Activated CD4-positive, alpha-beta T cell treated with anti-CD3 and anti-CD28 coated beads, Interleukin-2, Interleukin-4, amounts not matched to agents 100 ng/mL and 50 ng/mL, durations not matched to agents 16 hours and 8 hours (primary cell): ENCODE measurements at regions not wholly inside any gene's neighbourhood (a gene's known extent, or its start where the extent isn't known, plus 50 kb on each side); places are given as distances from the start of the nearest gene placed in this dataset.

Experiments
- DNase-seq: peaks from one replicate; pipeline ENCODE4 v3.0.0-alpha.2; 2020; ENCODE audit warnings: low spot score

DNA sequence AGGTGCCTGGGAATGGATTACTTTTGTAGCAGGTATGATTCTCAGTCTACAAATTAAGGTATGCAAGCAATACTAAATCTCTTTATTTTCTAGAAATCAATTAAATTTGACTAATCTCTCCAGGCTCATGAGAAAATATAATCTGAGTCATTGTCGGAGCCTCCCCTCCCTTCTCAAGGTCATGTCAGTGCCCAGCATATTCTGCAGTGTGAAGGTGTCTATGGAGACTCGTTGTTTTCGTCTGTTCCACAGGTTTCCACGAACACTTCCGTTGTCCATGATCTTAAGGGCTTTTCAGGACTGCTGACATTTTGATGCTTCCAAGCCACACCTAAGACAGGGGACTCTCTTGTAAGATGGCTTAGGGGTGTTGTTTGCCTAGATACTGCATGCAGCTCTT lies 56.6 kb upstream of the SCOC start:
- DNase-seq = no peak

DNA sequence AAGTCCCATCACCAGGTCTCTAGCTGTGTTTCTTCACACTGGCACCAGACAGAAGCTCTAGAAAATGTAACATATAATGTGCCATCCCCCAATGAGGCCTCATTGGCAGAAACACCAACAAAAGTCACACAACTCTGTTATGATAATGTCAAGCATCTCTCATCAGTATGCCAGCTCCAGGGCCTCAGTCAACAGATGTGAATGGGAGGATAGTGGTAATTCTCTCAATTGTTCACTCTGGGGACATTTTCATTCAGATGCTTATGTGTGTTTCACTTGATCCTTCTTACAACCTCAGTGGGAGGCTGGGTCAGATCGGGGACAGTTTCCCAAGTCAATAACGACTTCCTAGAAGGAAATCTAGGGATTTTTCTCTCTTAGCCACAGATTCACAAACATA lies 57.5 kb upstream of the SCOC start:
- DNase-seq = no peak

GRCh38 chr4:140315438-140315837 lies 58.0 kb upstream of the SCOC start:
- DNase-seq = no peak

GRCh38 chr4:140315019-140315418 lies 58.4 kb upstream of the SCOC start:
- DNase-seq = no peak

DNA sequence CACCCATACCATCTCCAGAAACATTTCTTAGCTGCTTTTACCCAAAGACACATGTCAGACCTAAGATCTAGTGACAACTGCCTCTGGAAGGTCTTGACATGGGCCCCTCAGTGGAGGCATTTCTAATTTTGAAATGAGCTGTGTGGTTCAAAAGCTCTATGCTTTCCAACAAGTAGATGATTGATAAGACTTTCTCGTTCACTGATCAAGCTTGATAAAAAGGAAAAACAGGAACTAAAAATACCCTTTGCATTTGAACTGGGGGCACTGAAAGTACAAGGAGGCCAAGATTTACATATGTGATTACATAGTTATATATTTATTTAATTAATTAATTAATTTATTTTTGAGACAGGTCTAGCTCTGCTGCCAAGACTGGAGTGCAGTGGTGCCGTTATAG lies 61.3 kb upstream of the SCOC start:
- DNase-seq = no peak

DNA sequence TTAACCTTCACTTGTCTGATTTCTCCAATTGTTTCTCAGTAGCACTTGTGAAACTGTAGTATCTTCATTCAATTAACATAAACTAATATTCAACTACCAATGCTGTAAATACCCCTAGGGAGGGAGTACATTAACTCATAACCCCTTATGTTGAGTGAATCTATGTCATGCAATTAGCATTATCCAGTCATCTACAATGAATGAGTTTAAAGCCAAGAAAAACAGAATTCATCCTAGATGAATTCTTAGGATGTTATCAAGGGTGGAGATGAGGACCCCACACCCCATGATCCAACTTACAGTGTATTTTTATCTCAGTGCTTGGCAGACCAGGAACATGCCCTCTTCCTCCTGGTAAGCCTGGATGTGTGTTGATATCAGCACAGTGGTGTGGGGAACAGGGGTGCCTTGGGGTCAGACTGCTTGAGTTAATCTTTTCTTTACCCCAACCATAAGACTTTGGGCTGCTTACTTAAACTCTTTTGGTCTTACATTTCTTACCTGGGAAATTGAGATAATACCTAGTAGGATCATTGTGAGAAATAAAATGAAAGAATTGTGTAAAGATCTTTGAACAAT lies 62.1 kb upstream of the SCOC start:
- no peak for DNase-seq

GRCh38 chr4:140309124-140309870 lies 64.1 kb upstream of the SCOC start:
- DNase-seq = no peak

- DNase-seq = no peak
These were observed 64.9 kb upstream of the SCOC start for GRCh38 chr4:140308366-140309123.

GRCh38 chr4:140305053-140305452 lies 68.4 kb upstream of the SCOC start:
- DNase-seq = no peak

DNA sequence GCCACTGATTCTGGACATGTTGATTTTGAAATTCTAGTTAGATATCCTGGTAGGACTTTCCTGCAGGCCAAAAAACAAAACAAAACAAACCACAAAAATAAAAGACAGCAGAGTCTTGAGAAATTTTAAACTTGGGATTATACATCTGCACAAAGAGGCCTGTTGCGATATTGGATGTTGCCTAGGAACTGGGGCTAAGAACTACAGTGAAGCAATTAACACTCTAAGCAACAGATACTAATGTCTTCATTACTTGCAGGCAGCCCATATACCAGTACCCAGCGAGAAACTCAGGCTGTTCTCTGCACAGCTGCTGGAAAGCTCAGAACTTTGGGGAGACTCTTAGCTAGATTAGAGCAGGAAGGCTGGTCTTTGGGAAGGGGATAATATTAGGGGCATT lies 69.1 kb upstream of the SCOC start:
- DNase-seq = no peak

GRCh38 chr4:140302151-140302859 lies 71.1 kb upstream of the SCOC start:
- DNase-seq = no peak

DNA sequence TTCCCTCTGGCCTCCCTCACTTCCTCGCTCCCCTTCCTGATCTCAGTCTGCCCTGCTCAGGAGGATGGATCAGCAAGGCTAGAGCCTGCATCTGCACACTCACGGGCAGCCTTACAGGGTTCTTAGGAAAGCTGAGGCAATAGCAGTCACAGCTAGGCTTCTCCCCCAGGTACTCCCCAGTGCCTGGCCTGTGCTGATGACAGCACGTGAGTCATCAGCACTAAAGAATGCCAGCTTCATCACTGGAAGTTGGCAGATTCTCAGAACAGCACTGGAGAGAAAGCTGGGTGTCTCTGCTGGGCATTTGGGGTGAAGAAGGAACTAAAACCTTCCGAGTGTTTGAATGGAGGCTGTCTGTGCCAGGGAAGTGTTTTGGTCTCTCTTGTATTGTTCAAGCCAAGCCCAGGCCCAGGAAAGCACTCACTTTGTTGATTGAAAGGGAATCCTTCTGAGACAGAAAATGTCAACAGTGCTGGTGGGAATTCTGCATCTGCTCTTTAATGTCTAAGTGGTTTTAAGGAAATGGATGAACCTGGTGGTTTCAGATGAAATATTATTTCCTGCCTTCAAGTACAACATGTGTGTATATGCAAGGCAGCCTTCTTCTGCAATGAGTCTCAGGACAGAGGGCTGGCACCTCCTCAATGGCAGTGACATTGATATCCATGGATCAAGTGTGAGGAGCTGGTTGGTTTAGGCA lies 73.0 kb upstream of the SCOC start:
- no peak for DNase-seq

GRCh38 chr4:140298001-140298400 lies 75.4 kb upstream of the SCOC start:
- DNase-seq = no peak

DNA sequence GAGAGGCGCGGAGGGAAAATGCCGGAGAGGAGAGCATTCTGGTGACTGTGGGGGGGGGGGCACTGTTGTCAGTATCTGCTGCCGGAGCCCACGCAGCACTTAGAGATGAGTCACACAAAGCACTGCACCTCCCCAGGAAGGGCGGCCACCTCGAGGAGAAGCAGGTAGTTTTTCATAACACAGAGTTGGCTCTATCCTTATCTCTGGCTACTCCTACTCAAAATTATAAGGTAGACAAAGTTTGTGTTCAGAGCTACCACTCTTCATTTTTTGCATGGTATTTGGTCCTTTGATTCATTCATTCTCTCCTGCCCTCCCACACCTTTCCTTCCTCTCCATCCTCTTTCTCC lies 76.2 kb upstream of the SCOC start:
- no peak for DNase-seq

DNA sequence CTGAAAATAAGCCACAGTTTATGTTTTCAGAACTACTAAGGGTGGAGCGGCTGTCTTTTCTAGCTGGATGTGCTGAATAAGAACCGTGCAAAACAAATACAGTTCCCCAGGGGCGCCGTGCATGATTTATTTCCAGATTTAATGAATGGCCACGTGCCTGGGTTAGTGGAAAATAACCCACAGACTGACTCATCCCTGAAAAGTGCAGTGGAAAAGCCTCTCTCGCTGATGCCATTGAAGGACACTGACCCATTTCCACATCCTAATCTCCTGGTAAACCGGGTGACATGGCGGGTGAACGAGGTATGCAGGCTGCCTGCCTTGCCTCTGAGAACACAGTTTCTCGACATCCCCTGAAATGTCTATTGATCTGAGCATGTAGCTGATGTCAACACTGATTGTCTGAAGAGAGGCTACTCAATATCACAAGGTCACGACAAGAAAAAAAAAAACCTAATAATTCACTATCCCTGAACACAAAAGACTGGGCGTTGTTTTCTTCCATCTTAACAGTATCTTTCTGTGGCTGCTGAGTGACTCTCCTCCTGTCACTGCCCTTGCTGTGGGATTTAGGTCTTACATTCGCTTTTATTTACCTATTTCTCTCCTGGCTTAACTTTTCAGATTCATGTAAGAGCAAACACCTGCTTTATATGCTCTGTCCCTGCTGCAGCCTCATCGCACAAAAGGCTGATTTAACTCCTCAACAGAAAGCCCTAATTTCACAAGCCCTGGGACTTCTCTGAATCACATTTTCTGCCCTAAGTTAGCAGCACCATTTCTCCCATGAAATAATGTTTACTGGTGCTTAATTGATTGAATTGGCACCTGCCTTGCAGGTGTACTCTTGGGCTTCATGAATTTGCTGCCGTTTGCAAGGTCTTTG lies 76.9 kb upstream of the SCOC start:
- DNase-seq = no peak

- no peak for DNase-seq
These were observed 79.5 kb upstream of the SCOC start for GRCh38 chr4:140293979-140294378.

DNA sequence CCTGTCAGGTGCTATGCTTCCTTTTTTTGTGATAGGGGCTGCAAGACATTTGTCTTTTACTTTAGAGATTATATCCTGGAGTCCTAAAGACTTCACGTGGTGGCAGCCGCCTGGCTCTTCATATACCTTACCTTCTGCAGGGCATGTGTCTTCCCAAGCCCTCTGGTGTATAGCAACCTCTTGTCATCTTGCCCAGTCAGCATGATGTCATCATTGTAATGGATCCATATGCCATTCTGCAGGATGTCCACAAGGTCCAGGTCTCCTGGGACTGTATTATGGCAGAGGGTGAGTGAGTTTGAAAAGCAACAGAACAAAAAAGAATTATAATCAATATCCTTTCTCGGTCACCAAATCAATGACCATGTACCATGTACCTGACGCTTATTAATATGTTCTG lies 82.2 kb upstream of the SCOC start:
- DNase-seq = no peak

DNA sequence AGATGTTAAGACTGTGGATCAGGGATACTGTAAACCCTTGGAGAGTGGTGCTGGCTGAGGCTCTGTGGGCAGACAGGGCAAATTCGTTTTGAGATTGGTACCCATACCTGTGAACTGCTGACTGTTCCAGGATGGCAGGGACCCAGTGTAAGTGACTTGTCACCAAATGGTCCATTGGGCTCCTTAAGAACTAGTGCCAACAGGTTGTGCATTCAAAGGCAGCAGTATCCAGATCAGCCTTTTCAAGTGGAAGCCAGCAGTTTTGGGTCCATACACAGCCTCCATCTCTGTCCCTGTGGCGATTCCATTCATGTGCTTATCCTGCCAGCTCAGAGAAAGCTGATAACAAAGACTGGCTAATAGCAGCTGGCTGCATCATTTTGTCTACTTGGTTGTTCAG lies 84.0 kb upstream of the SCOC start:
- no peak for DNase-seq

DNA sequence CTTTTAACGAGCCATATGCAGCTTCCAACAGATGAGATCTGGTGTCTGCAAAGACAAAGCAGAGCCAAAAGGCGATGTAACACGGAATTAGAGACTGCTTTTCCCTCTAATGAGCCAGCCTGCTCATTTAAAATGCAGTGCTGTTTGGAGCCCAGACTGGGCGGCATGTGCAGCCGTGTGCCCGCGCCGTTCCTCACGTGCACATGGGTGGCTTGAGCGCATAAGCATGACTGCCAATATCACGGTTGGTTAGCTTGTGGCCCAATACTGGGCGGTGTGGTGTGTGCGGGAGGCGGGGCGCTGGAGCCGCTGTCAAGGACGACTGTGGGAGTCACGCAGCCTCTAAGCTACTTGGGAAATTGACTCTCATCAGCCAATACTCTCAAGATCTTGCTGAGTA lies 87.0 kb upstream of the SCOC start:
- no peak for DNase-seq

GRCh38 chr4:140284456-140284855 lies 89.0 kb upstream of the SCOC start:
- no peak for DNase-seq

DNA sequence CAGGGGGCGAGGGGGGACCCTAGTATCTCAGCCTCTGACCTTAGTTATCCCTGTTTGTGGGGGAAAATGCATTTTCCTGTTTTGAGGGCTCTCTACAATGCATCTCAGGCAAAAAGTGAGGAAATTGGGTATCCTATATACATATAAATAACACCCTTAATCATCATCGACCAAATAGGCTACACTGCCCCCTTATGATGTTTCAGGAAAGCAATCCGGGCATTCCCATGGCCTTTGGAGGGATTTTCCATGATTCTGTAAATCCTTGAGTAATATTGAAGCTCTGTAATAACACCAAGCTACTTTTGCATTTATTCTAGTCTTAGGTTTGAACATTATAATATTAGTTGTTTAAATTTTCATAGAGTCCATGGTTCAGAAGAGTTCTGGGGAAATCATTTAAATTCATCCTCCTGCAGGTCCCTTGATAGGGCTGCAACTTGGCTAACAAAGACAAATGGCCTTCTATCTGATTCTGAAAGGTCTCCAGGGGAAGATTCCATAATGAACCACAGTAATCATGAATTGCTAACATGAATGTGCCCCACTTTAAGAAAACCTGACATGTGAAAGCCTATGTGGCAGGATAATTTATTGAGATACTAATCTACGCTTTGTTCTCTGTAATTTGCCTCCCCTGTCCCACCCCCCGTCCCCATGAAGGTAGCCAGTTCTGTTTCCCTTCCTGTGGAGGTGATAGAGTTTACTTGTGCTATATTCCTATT lies 91.5 kb upstream of the SCOC start:
- DNase-seq = no peak
